ENCODE measurements at regions not wholly inside any gene's neighbourhood (a gene's known extent, or its start where the extent isn't known, plus 50 kb on each side); places are given as distances from the start of the nearest gene placed in this dataset.

- TF ChIP-seq CTCF (IDR thresholded peaks at IDR 0.05; ENCODE audit: low read length): no peak
- TF ChIP-seq EZH2 (optimal IDR thresholded peaks at IDR 0.05; ENCODE audit: low read depth, low read length): no peak
Measured at GRCh38 chr7:115106316-115106715, 184.4 kb downstream of the MDFIC start.
